Thymus (tissue), 11 donors: ENCODE measurements at regions not wholly inside any gene's neighbourhood (a gene's known extent, or its start where the extent isn't known, plus 50 kb on each side); places are given as distances from the start of the nearest gene placed in this dataset.

ENCODE experiments used
- DNase-seq, 9 donors: peaks; one replicate each; pipeline ENCODE4 v3.0.0-alpha.2; 2013; ENCODE audit warnings: low spot score in 9 of 9, low read depth in 6 of 9, missing footprints in 1 of 9
- H3K27ac ChIP-seq, 2 donors: one replicate each; pipeline ENCODE4 v1.5.1; 2013; ENCODE audit warnings: control low read depth in 1 of 2, low read depth in 1 of 2, low read length in 1 of 2, mild to moderate bottlenecking in 1 of 2, moderate library complexity in 1 of 2
- H3K27me3 ChIP-seq, 2 donors: one replicate each; pipeline ENCODE4 v1.5.1; 2013; ENCODE audit warnings: low read length in 1 of 2; ENCODE audit not compliant: control insufficient read depth in 2 of 2, insufficient read depth in 1 of 2
- H3K36me3 ChIP-seq, 2 donors: one replicate each; pipeline ENCODE4 v1.5.1; 2013; ENCODE audit warnings: low read length in 1 of 2, mild to moderate bottlenecking in 1 of 2, moderate library complexity in 1 of 2; ENCODE audit not compliant: control insufficient read depth in 2 of 2, insufficient read depth in 2 of 2
- H3K4me1 ChIP-seq, 2 donors: one replicate each; pipeline ENCODE4 v1.5.1; 2013; ENCODE audit warnings: low read length in 2 of 2; ENCODE audit not compliant: control insufficient read depth in 2 of 2, insufficient read depth in 2 of 2
- H3K4me3 ChIP-seq, 2 donors: one replicate each; pipeline ENCODE4 v1.5.1; 2013; ENCODE audit warnings: low read length in 2 of 2, control low read depth in 1 of 2, mild to moderate bottlenecking in 1 of 2
- H3K9me3 ChIP-seq, 2 donors: one replicate each; pipeline ENCODE4 v1.5.1; 2013; ENCODE audit warnings: low read length in 1 of 2, mild to moderate bottlenecking in 1 of 2; ENCODE audit not compliant: control insufficient read depth in 2 of 2, insufficient read depth in 1 of 2
- WGBS: extraction: QIAGEN DNeasy Blood & Tissue Kit; methylation state at CpG from one replicate; pipeline ENCODE4 v1.1.7; 2013; 5-methylcytosine and 5-hydroxymethylcytosine counted together
- donor health status: healthy.

- Histone ChIP-seq H3K4me3 (no peak overlapping the region), H3K27ac (peak overlapping the region in 1 of 2 donors; percentile 0), H3K27me3 (no peaks in the 10 kb centered on the region), H3K9me3 (peaks cover 0 to 4% of the 10 kb centered on the region in 2 donors), H3K4me1 (peaks cover 0 to 7% of the 10 kb centered on the region in 2 donors), H3K36me3 (no peaks in the 10 kb centered on the region)
- WGBS, result 89% methylated on average over 8 of the region's 8 CpGs
- DNase-seq, result peak in 1 of 9 donors; percentile 31
Measured at GRCh38 chr10:32149252-32149955, 93.2 kb upstream of the KIF5B start.

- Histone ChIP-seq H3K27me3 (no peaks in the 10 kb centered on the region), H3K27ac (peak overlapping the region in 1 of 2 donors; percentile 42), H3K36me3 (no peaks in the 10 kb centered on the region), H3K4me3 (no peak overlapping the region), H3K4me1 (peaks cover 0 to 7% of the 10 kb centered on the region in 2 donors), H3K9me3 (peaks cover 0 to under 1% of the 10 kb centered on the region in 2 donors)
- WGBS, result 93% methylated on average over 4 of the region's 4 CpGs
- DNase-seq, result no peak
Measured at GRCh38 chr10:32148864-32149251, 92.6 kb upstream of the KIF5B start.

DNA sequence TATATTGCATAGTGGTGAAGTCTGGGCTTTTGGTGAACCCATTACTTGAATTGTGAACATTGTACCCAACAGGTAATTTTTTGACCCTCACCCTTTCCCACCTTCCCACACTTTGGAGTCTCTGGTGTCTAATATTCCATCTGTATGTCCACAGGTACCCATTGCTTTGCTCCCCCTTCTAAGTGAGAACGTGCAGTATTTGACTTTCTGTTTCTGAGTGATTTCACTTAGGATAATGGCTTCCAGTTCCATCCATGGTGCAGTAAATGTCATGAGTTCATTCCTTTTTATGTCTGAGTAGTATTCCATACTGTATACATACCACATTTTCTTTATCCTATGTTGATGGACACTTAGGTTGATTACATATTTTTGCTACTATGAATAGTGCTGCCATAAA is 91.5 kb upstream of the KIF5B start:
- H3K4me3 ChIP-seq, result no peak overlapping the region
- 96% methylated on average over 1 of the region's 1 CpG for whole genome bisulfite sequencing
- H3K27ac ChIP-seq, result no peak overlapping the region
- no peaks in the 10 kb centered on the region for H3K27me3 ChIP-seq
- peaks cover 0 to 7% of the 10 kb centered on the region in 2 donors for H3K4me1 ChIP-seq
- no peaks in the 10 kb centered on the region for H3K9me3 ChIP-seq
- DNase-seq, result no peak
- H3K36me3 ChIP-seq, result no peaks in the 10 kb centered on the region

DNA sequence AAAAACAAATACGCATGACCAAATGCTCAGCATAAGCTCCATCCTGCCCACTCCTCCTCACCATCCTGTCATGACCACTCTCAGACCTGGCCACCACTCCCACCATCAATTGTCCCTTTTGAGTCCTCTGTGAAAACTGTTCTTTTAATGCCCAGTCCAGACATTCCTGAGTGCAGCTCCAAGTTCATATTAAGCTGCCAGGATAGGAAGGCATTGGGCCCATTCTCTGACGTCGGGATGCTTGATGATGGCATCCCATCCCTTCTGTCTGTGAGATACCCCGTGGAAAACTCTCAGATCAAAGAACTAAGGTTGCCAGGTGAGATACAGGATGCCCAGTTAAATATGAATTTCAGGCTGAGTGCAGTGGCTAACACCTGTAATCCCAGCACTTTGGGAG is 89.9 kb upstream of the KIF5B start:
- 94% methylated on average over 4 of the region's 4 CpGs for WGBS
- H3K27ac ChIP-seq, result no peak overlapping the region
- no peaks in the 10 kb centered on the region for H3K27me3 ChIP-seq
- no peaks in the 10 kb centered on the region for H3K36me3 ChIP-seq
- no peaks in the 10 kb centered on the region for H3K9me3 ChIP-seq
- DNase-seq, result no peak
- no peak overlapping the region for H3K4me3 ChIP-seq
- H3K4me1 ChIP-seq, result peaks cover 0 to 6% of the 10 kb centered on the region in 2 donors

- no peak overlapping the region for H3K27ac ChIP-seq
- no peak for DNase-seq
- no peaks in the 10 kb centered on the region for H3K4me1 ChIP-seq
- WGBS, result 91% methylated on average over 10 of the region's 10 CpGs
- H3K27me3 ChIP-seq, result no peaks in the 10 kb centered on the region
- no peaks in the 10 kb centered on the region for H3K36me3 ChIP-seq
- no peak overlapping the region for H3K4me3 ChIP-seq
- no peaks in the 10 kb centered on the region for H3K9me3 ChIP-seq
Measured at GRCh38 chr10:32144817-32145688, 88.8 kb upstream of the KIF5B start.

GRCh38 chr10:32143302-32143847 is 87.2 kb upstream of the KIF5B start:
- peaks cover 0 to 3% of the 10 kb centered on the region in 2 donors for H3K4me1 ChIP-seq
- 97% methylated on average over 7 of the region's 7 CpGs for WGBS
- no peaks in the 10 kb centered on the region for H3K9me3 ChIP-seq
- H3K36me3 ChIP-seq, result no peaks in the 10 kb centered on the region
- no peaks in the 10 kb centered on the region for H3K27me3 ChIP-seq
- DNase-seq, result no peak
- no peak overlapping the region for H3K4me3 ChIP-seq
- H3K27ac ChIP-seq, result no peak overlapping the region

DNA sequence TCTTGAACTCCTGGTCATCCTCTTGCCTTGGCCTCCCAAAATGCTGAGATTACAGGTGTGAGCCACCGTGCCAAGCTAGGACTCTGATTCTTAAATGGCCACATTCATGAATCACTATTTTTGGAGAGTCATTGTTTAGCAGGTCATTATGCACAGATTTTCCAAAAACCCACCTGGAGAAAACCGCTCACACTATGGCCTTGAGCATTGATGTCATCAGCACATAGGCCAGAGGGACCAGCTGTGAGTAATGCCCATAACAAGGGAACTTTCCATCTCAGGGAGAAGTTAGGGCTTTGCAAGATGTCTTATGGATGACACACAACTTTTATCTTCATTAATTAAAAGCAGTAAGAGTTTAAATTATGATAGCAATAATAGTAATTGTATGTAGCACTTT is 86.4 kb upstream of the KIF5B start:
- WGBS, result 98% methylated on average over 2 of the region's 2 CpGs
- no peak overlapping the region for H3K27ac ChIP-seq

GRCh38 chr10:32141018-32141807 is 85.0 kb upstream of the KIF5B start:
- H3K36me3 ChIP-seq, result no peaks in the 10 kb centered on the region
- 96% methylated on average over 12 of the region's 12 CpGs for WGBS
- H3K4me3 ChIP-seq, result no peak overlapping the region
- H3K9me3 ChIP-seq, result no peaks in the 10 kb centered on the region
- H3K27me3 ChIP-seq, result no peaks in the 10 kb centered on the region
- DNase-seq, result no peak
- H3K27ac ChIP-seq, result no peak overlapping the region
- H3K4me1 ChIP-seq, result peaks cover 0 to 3% of the 10 kb centered on the region in 2 donors

More for the DNA sequence above, 86.4 kb upstream of the KIF5B start:
- no peaks in the 10 kb centered on the region for H3K9me3 ChIP-seq
- peaks cover 0 to 3% of the 10 kb centered on the region in 2 donors for H3K4me1 ChIP-seq
- no peak for DNase-seq
- H3K27me3 ChIP-seq, result no peaks in the 10 kb centered on the region
- no peak overlapping the region for H3K4me3 ChIP-seq
- no peaks in the 10 kb centered on the region for H3K36me3 ChIP-seq
